HG03175 (cell line): ENCODE measurements at regions not wholly inside any gene's neighbourhood (a gene's known extent, or its start where the extent isn't known, plus 50 kb on each side); places are given as distances from the start of the nearest gene placed in this dataset.
"Not testable (repeated sequence)": the region's sequence is repeated elsewhere in the genome, so short reads cannot be mapped to it uniquely, and the experiment has no call there.

ENCODE experiments used
- ATAC-seq: cut with Tn5 transposase; IDR thresholded peaks from one replicate; pipeline ENCODE4 v1.9.1; 2021; ENCODE audit warnings: mild to moderate bottlenecking, moderate library complexity; ENCODE audit not compliant: unreplicated experiment

GRCh38 chr5:67606586-67606947 is 410.0 kb upstream of the CD180 start:
- ATAC-seq: no peak

GRCh38 chr5:67605730-67606585 is 409.4 kb upstream of the CD180 start:
- no peak for ATAC-seq

- ATAC-seq: no peak
These were observed 394.9 kb upstream of the CD180 start for GRCh38 chr5:67591491-67591890.

GRCh38 chr5:67588389-67588788 is 391.8 kb upstream of the CD180 start:
- no peak for ATAC-seq

GRCh38 chr5:67581203-67581602 is 384.6 kb upstream of the CD180 start:
- ATAC-seq: no peak

- no peak for ATAC-seq
These were observed 381.4 kb upstream of the CD180 start for GRCh38 chr5:67578011-67578410.

- ATAC-seq: no peak
These were observed 380.8 kb upstream of the CD180 start for GRCh38 chr5:67577424-67577823.

- no peak for ATAC-seq
These were observed 379.5 kb upstream of the CD180 start for GRCh38 chr5:67576112-67576511.

- no peak for ATAC-seq
These were observed 378.5 kb upstream of the CD180 start for GRCh38 chr5:67575087-67575486.

GRCh38 chr5:67561151-67561932 is 364.7 kb upstream of the CD180 start:
- no peak for ATAC-seq

- ATAC-seq: no peak
These were observed 356.2 kb upstream of the CD180 start for GRCh38 chr5:67552773-67553172.

- no peak for ATAC-seq
These were observed 353.3 kb upstream of the CD180 start for GRCh38 chr5:67549947-67550346.

GRCh38 chr5:67549296-67549618 is 352.7 kb upstream of the CD180 start:
- ATAC-seq: no peak

- no peak for ATAC-seq
These were observed 352.1 kb upstream of the CD180 start for GRCh38 chr5:67548520-67549295.

GRCh38 chr5:67547682-67548081 is 351.1 kb upstream of the CD180 start:
- no peak for ATAC-seq

- not testable (repeated sequence) for ATAC-seq
These were observed 348.3 kb upstream of the CD180 start for GRCh38 chr5:67544942-67545341.

GRCh38 chr5:67543720-67544270 is 347.2 kb upstream of the CD180 start:
- no peak for ATAC-seq

GRCh38 chr5:67542479-67542878 is 345.9 kb upstream of the CD180 start:
- no peak for ATAC-seq

- ATAC-seq: no peak
These were observed 345.3 kb upstream of the CD180 start for GRCh38 chr5:67541875-67542274.

GRCh38 chr5:67538855-67539506 is 342.4 kb upstream of the CD180 start:
- ATAC-seq: no peak
